ENCODE measurements at regions not wholly inside any gene's neighbourhood (a gene's known extent, or its start where the extent isn't known, plus 50 kb on each side); places are given as distances from the start of the nearest gene placed in this dataset.
A peak's percentile ranks its signal among the peaks of the same experiment; 100 is the strongest.

GRCh38 chr2:153059338-153060052 lies 341.1 kb downstream of the ARL6IP6 start (continued):
- TF ChIP-seq ATF3 (CRISPR knock-in tag; IDR thresholded peaks at IDR 0.05): no peak
- TF ChIP-seq TFDP2 (CRISPR knock-in tag; IDR thresholded peaks at IDR 0.05): no peak
- no peak for TF ChIP-seq RBFOX2 (IDR thresholded peaks at IDR 0.05; ENCODE audit: low read depth, low read length)
- TF ChIP-seq ZNF577 (CRISPR knock-in tag; IDR thresholded peaks at IDR 0.05; ENCODE audit: borderline replicate concordance, low read depth): no peak
- no peak for TF ChIP-seq FOXP4 (CRISPR knock-in tag; IDR thresholded peaks at IDR 0.05)
- no peak for TF ChIP-seq PPARG (CRISPR knock-in tag; conservative IDR thresholded peaks at IDR 0.05)
- TF ChIP-seq NFYC (CRISPR knock-in tag; IDR thresholded peaks at IDR 0.05): no peak
- no peak for TF ChIP-seq ZFP90 (CRISPR knock-in tag; IDR thresholded peaks at IDR 0.05; ENCODE audit: borderline replicate concordance)
- no peak for TF ChIP-seq RBM22 (optimal IDR thresholded peaks at IDR 0.05; ENCODE audit: low read length)
- peak; percentile 72 for TF ChIP-seq FOSL2 (CRISPR knock-in tag; IDR thresholded peaks at IDR 0.05)
- no peak for TF ChIP-seq GTF2F1 (IDR thresholded peaks at IDR 0.05; ENCODE audit: low read length)
- TF ChIP-seq RNF219 (CRISPR knock-in tag; IDR thresholded peaks at IDR 0.05): no peak
- no peak for TF ChIP-seq RFX3 (CRISPR knock-in tag; IDR thresholded peaks at IDR 0.05)
- no peak for TF ChIP-seq ZBTB8A (CRISPR knock-in tag; IDR thresholded peaks at IDR 0.05; ENCODE audit: borderline replicate concordance, low read depth)
- TF ChIP-seq KLF11 (CRISPR knock-in tag; IDR thresholded peaks at IDR 0.05): no peak
- no peak for TF ChIP-seq SOX13 (IDR thresholded peaks at IDR 0.05)
- TF ChIP-seq SOX13 (CRISPR knock-in tag; conservative IDR thresholded peaks at IDR 0.05 in 1 of 2, IDR thresholded peaks at IDR 0.05 in 1 of 2): peak in 1 of 2 experiments; percentile 54; a peak in 1 of 4 replicates
- TF ChIP-seq SSRP1 (CRISPR knock-in tag; IDR thresholded peaks at IDR 0.05): no peak
- TF ChIP-seq KDM2A (CRISPR knock-in tag; IDR thresholded peaks at IDR 0.05; ENCODE audit: borderline replicate concordance, low read depth): no peak
- TF ChIP-seq NR0B2 (CRISPR knock-in tag; IDR thresholded peaks at IDR 0.05): no peak
- TF ChIP-seq POLR2A (IDR thresholded peaks at IDR 0.05; ENCODE audit: insufficient read depth in 1 of 2, low read depth in 2 of 2, low read length in 2 of 2): no peak
- peak; percentile 57; the same call in 1 of the 2 replicates for TF ChIP-seq FOXA3 (CRISPR knock-in tag; IDR thresholded peaks at IDR 0.05)
- TF ChIP-seq ZNF20 (CRISPR knock-in tag; IDR thresholded peaks at IDR 0.05): no peak

Measured in HepG2 (cell line).